Suprapubic skin (tissue), 4 donors: ENCODE measurements at regions not wholly inside any gene's neighbourhood (a gene's known extent, or its start where the extent isn't known, plus 50 kb on each side); places are given as distances from the start of the nearest gene placed in this dataset.
"Not testable (repeated sequence)": the region's sequence is repeated elsewhere in the genome, so short reads cannot be mapped to it uniquely, and the experiment has no call there.

Experiments
- DNase-seq, 2 donors: peaks; one replicate each; pipeline ENCODE4 v3.0.0-alpha.2; 2019; ENCODE audit warnings: low spot score in 2 of 2
- H3K27ac ChIP-seq: fragments of 200-600 bp; sonication (generic); one replicate; pipeline ENCODE4 v1.5.1; 2019
- H3K27me3 ChIP-seq: fragments of 200-600 bp; sonication (generic); one replicate; pipeline ENCODE4 v1.5.1; 2019
- H3K36me3 ChIP-seq: fragments of 200-600 bp; sonication (generic); one replicate; pipeline ENCODE4 v1.5.1; 2019
- H3K4me1 ChIP-seq: fragments of 200-600 bp; sonication (generic); one replicate; pipeline ENCODE4 v1.5.1; 2019
- H3K4me3 ChIP-seq: fragments of 200-600 bp; sonication (generic); one replicate; pipeline ENCODE4 v1.5.1; 2019; ENCODE audit warnings: mild to moderate bottlenecking
- H3K9me3 ChIP-seq: fragments of 200-600 bp; sonication (generic); one replicate; pipeline ENCODE4 v1.5.1; 2019
- EP300 ChIP-seq: sonication (generic); formaldehyde crosslinking; IDR thresholded peaks from one replicate; pipeline ENCODE4 v1.6.1; 2017; ENCODE audit warnings: antibody characterized with exemption
- POLR2A ChIP-seq, 2 donors: fragments of 450-650 bp; IDR thresholded peaks; one replicate each; pipeline ENCODE4 v1.6.1; 2017; ENCODE audit warnings: antibody characterized with exemption in 2 of 2, mild to moderate bottlenecking in 2 of 2, moderate library complexity in 2 of 2
- POLR2AphosphoS5 ChIP-seq, 3 donors: sonication (generic); formaldehyde crosslinking; IDR thresholded peaks; one replicate each; pipeline ENCODE4 v1.6.1; 2017; ENCODE audit warnings: antibody characterized with exemption in 3 of 3
- WGBS: methylation state at CpG from one replicate; pipeline ENCODE4 v1.1.5; 2018; 5-methylcytosine and 5-hydroxymethylcytosine counted together
- TF ChIP-seq, protein P1 (sequence below), 2 donors: fragments of 200-600 bp in 1 of 2; fragments of 450-650 bp in 1 of 2; sonication (generic) in 1 of 2; IDR thresholded peaks; one replicate each; pipeline ENCODE4 v1.5.1; 2016 to 2019; ENCODE audit warnings: antibody characterized with exemption in 2 of 2, mild to moderate bottlenecking in 1 of 2, moderate library complexity in 1 of 2

DNA sequence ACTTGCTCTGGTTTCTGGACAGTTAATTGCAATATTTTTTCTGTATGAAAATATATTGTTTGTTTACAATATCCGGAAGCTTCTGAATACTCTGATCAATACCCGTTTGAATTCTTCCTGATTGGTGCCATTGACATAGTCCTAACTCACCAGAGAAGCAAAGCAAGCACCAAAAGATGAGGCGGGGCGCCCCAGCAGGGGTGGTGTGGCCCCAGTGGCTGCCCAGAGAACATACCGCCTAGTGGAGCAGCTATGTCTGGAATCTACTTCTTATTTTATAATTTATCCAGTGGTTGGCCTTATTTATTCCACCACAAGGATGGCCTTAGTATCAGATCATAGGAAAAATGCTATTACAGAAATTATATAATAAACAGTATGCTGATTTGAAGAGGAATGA is 610.7 kb downstream of the JRKL start:
- H3K27ac ChIP-seq: no peak overlapping the region
- no peaks in the 10 kb centered on the region for H3K27me3 ChIP-seq
- H3K4me1 ChIP-seq: no peaks in the 10 kb centered on the region
- H3K36me3 ChIP-seq: no peaks in the 10 kb centered on the region
- no peaks in the 10 kb centered on the region for H3K9me3 ChIP-seq
- DNase-seq: no peak
- TF ChIP-seq POLR2A (IDR thresholded peaks at IDR 0.05): no peak
- TF ChIP-seq POLR2AphosphoS5 (IDR thresholded peaks at IDR 0.05): no peak
- no peak for TF ChIP-seq EP300
- TF ChIP-seq, protein P1, sequence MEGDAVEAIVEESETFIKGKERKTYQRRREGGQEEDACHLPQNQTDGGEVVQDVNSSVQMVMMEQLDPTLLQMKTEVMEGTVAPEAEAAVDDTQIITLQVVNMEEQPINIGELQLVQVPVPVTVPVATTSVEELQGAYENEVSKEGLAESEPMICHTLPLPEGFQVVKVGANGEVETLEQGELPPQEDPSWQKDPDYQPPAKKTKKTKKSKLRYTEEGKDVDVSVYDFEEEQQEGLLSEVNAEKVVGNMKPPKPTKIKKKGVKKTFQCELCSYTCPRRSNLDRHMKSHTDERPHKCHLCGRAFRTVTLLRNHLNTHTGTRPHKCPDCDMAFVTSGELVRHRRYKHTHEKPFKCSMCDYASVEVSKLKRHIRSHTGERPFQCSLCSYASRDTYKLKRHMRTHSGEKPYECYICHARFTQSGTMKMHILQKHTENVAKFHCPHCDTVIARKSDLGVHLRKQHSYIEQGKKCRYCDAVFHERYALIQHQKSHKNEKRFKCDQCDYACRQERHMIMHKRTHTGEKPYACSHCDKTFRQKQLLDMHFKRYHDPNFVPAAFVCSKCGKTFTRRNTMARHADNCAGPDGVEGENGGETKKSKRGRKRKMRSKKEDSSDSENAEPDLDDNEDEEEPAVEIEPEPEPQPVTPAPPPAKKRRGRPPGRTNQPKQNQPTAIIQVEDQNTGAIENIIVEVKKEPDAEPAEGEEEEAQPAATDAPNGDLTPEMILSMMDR (IDR thresholded peaks at IDR 0.05): no peak
- no peak overlapping the region for H3K4me3 ChIP-seq
- 92% methylated on average over 5 of the region's 5 CpGs for WGBS

DNA sequence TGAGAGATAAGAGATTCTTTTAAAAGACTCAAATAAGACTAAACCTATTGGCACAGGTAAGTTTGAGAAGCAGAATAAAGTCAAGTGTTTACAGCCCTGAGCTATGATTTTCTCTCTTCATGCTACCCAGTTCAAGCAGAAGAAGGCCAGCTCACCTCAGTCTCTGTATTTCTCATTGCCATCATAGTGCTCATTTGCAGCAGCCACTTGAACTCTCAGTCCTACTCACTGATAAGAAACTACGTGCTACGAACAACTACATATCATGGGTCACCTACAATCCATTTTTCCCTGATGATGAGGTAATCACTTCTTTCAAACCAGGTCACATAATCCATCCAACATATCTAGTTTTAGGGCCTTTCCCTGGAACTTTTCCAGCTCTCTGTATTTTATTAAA is 617.5 kb downstream of the JRKL start:
- 76% methylated on average over 2 of the region's 2 CpGs for WGBS
- DNase-seq: no peak

DNA sequence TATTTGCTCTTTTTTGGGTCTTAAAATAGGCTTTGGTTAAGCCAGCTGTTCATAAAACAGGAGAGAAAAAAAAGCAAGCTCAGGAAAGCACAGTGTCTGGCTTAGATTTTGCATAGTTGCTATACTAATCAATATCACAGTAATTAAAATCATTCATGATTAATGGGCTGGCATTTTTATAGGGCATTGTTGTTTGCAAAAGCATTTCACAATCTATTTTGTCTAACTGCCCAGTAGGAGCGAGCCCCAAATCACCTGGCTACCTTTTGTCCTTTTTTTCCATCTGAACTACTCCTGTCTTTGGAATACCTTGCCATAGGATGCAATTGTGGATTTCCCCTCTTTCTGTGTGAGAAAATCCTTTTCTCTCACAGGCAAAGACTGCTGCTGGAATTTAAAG is 619.8 kb downstream of the JRKL start:
- DNase-seq: no peak
- H3K9me3 ChIP-seq: no peaks in the 10 kb centered on the region
- no peaks in the 10 kb centered on the region for H3K27me3 ChIP-seq
- no peak overlapping the region for H3K27ac ChIP-seq
- TF ChIP-seq POLR2AphosphoS5 (IDR thresholded peaks at IDR 0.05) (no peak), EP300 (no peak), POLR2A (IDR thresholded peaks at IDR 0.05) (no peak)
- TF ChIP-seq, protein P1 (IDR thresholded peaks at IDR 0.05): no peak
- H3K4me3 ChIP-seq: no peak overlapping the region
- 53% methylated on average over 1 of the region's 1 CpG for WGBS
- no peaks in the 10 kb centered on the region for H3K4me1 ChIP-seq
- H3K36me3 ChIP-seq: no peaks in the 10 kb centered on the region

More for the DNA sequence above, 617.5 kb downstream of the JRKL start:
- TF ChIP-seq EP300: no peak
- no peak for TF ChIP-seq POLR2A (IDR thresholded peaks at IDR 0.05)
- no peak for TF ChIP-seq POLR2AphosphoS5 (IDR thresholded peaks at IDR 0.05)
- TF ChIP-seq, protein P1 (IDR thresholded peaks at IDR 0.05): no peak
- Histone ChIP-seq H3K4me1 (no peaks in the 10 kb centered on the region), H3K27ac (no peak overlapping the region), H3K4me3 (no peak overlapping the region), H3K27me3 (no peaks in the 10 kb centered on the region), H3K36me3 (no peaks in the 10 kb centered on the region), H3K9me3 (no peaks in the 10 kb centered on the region)

DNA sequence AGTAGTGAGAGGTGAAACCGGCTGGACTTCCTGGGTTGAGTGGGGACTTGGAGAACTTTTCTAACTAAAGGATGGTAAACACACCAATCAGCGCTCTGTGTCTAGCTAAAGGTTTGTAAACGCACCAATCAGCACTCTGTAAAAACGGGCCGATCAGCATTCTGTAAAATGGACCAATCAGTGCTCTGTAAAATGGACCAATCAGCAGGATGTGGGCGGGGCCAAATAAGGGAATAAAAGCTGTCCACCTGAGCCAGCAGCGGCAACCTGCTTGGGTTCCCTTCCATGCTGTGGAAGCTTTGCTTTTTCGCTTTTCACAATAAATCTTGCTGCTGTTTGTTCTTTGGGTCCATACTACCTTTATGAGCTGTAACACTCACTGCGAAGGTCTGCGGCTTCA is 621.2 kb downstream of the JRKL start:
- not testable (repeated sequence) for H3K9me3 ChIP-seq, H3K27me3 ChIP-seq, H3K4me1 ChIP-seq, H3K4me3 ChIP-seq, H3K27ac ChIP-seq, H3K36me3 ChIP-seq, DNase-seq
- 81% methylated on average over 10 of the region's 10 CpGs for WGBS

DNA sequence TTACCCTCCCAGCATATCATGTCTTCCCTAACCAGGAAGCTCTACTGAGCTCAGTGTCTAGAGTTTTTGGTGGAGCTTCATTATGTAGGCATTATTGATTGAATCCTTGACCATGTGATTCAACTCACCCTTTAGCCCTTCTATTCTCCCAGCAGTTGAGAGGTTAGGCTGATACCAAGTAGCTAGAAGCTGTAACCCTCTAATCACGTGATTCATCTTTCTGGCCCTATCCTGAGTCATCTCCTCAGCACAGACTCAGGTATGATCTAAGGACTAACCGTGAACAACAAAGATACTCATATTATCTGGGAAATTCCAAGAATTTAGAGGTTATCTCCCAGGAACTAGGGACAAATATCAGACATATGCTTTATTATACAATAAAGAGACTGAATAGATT is 625.5 kb downstream of the JRKL start:
- 78% methylated on average over 2 of the region's 2 CpGs for WGBS
- H3K4me3 ChIP-seq: no peak overlapping the region
- no peak overlapping the region for H3K27ac ChIP-seq
- no peak for DNase-seq
- no peaks in the 10 kb centered on the region for H3K27me3 ChIP-seq
- TF ChIP-seq POLR2A (IDR thresholded peaks at IDR 0.05) (no peak), EP300 (no peak), POLR2AphosphoS5 (IDR thresholded peaks at IDR 0.05) (no peak)
- TF ChIP-seq, protein P1 (IDR thresholded peaks at IDR 0.05): no peak
- no peaks in the 10 kb centered on the region for H3K36me3 ChIP-seq
- no peaks in the 10 kb centered on the region for H3K4me1 ChIP-seq
- no peaks in the 10 kb centered on the region for H3K9me3 ChIP-seq

DNA sequence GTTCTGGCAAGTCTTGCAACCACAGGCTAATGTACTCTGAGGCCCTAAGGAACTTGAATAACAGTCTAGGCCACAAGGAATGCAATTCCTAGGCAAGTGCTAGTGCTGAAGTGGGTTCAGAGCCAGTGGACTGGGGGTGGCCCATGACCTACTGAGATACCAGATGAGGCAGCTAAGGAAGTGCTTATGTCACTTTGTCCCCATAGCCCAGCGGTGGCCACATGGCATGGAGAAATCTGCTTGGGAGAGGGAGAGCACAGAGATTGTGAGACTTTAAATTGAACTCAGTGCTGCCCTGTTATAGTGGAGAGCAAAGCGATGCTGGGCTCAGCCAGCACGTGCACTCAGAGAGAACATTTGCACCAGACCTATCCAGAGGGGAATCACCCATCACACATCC is 629.5 kb downstream of the JRKL start:
- WGBS: 85% methylated on average over 2 of the region's 3 CpGs
- H3K27ac ChIP-seq: no peak overlapping the region
- H3K36me3 ChIP-seq: no peaks in the 10 kb centered on the region
- H3K4me3 ChIP-seq: no peak overlapping the region
- no peaks in the 10 kb centered on the region for H3K27me3 ChIP-seq
- no peaks in the 10 kb centered on the region for H3K4me1 ChIP-seq
- H3K9me3 ChIP-seq: no peaks in the 10 kb centered on the region
- DNase-seq: no peak
- TF ChIP-seq, protein P1 (IDR thresholded peaks at IDR 0.05): no peak
- TF ChIP-seq POLR2AphosphoS5 (IDR thresholded peaks at IDR 0.05) (no peak), EP300 (no peak), POLR2A (IDR thresholded peaks at IDR 0.05) (no peak)
